K562 (cell line): ENCODE measurements at regions not wholly inside any gene's neighbourhood (a gene's known extent, or its start where the extent isn't known, plus 50 kb on each side); places are given as distances from the start of the nearest gene placed in this dataset.

Experiments used
- ATAC-seq: fragments of 200-7000 bp; cut with Tn5 transposase; 3 replicates; pipeline ENCODE4 v1.9.1; 2020; ENCODE audit warnings: moderate library complexity
- BruUV-seq: library from RNA; stranded (reverse); fragments of 400-500 nt; replicated peaks from 2 replicates; lab custom pipeline; 2021; lab: Mats Ljungman, UMichigan
- CTCF ChIA-PET: fragments of 300-600 bp; formaldehyde crosslinking; extraction: SDS; loops from one replicate; lab custom pipeline; 2021; ENCODE audit warnings: low intra/inter-chr PET ratio; lab: Yijun Ruan, JAX
- POLR2A ChIA-PET: fragments of 300-600, 350-650 bp; sonication (Branson Sonifier 250); formaldehyde crosslinking; extraction: SDS; loops from one replicate; lab custom pipeline; 2021; ENCODE audit warnings: antibody characterized with exemption, inconsistent platforms; lab: Yijun Ruan, JAX
- DNase-seq, 4 experiments: peaks; one replicate each; pipeline versions ENCODE4 v3.0.0 to v3.0.0-alpha.2; 2011 to 2018; ENCODE audit warnings: low spot score in 3 of 4, mixed read lengths in 3 of 4; ENCODE audit errors: extremely low read depth in 1 of 4
- FAIRE-seq: peaks from 2 replicates; lab custom pipeline; 2011; peaks lifted over from hg19 to GRCh38; lab: Jason Lieb, UNC
- H2AFZ ChIP-seq: 2 replicates; pipeline ENCODE4 v1.6.0; 2011; ENCODE audit warnings: low read depth, low read length, control low read depth, inconsistent platforms
- H3K27ac ChIP-seq: fragments of 200-600 bp; 3 replicates; pipeline ENCODE4 v1.8.0; 2011; ENCODE audit warnings: low read depth, mild to moderate bottlenecking, control low read depth, inconsistent platforms, low read length, moderate library complexity, mixed read lengths; ENCODE audit errors: extremely low read depth
- H3K27me3 ChIP-seq, 2 experiments: fragments of 300-600 bp in 1 of 2; 2 replicates in 1 of 2; 3 replicates in 1 of 2; pipeline versions ENCODE4 v1.6.0 to v1.8.0; 2011; ENCODE audit warnings: inconsistent platforms in 2 of 2, low read length in 2 of 2, mild to moderate bottlenecking in 1 of 2, mixed read lengths in 1 of 2, moderate library complexity in 1 of 2; ENCODE audit not compliant: control insufficient read depth in 2 of 2, insufficient read depth in 2 of 2
- H3K36me3 ChIP-seq: fragments of 300-600 bp; 3 replicates; pipeline ENCODE4 v1.8.0; 2011; ENCODE audit warnings: mild to moderate bottlenecking, low read length, inconsistent platforms; ENCODE audit not compliant: control insufficient read depth, insufficient read depth
- H3K4me1 ChIP-seq, 2 experiments: fragments of 200-600 bp in 1 of 2; replicated peaks in 1 of 2; 2 replicates in 1 of 2; 3 replicates in 1 of 2; pipeline versions ENCODE4 v1.5.1 to v1.8.0; 2011; ENCODE audit warnings: inconsistent platforms in 2 of 2, low read length in 2 of 2, mild to moderate bottlenecking in 1 of 2, mixed read lengths in 1 of 2, moderate library complexity in 1 of 2; ENCODE audit not compliant: control insufficient read depth in 2 of 2, insufficient read depth in 2 of 2
- H3K4me2 ChIP-seq: 2 replicates; pipeline ENCODE4 v1.6.1; 2011; ENCODE audit warnings: low read length, control low read depth, inconsistent platforms, mixed read lengths; ENCODE audit not compliant: insufficient read depth
- H3K4me3 ChIP-seq: fragments of 200-600 bp; sonication (generic), shearing (Covaris generic); 2 replicates; pipeline ENCODE4 v1.5.1; 2016; ENCODE audit warnings: control low read depth, inconsistent platforms
- H3K79me2 ChIP-seq: fragments of 200-600 bp; 3 replicates; pipeline ENCODE4 v1.8.0; 2011; ENCODE audit warnings: low read length, inconsistent platforms; ENCODE audit not compliant: control insufficient read depth, insufficient read depth
- H3K9ac ChIP-seq, 2 experiments: 2 replicates each; pipeline versions ENCODE4 v1.6.0 to v1.6.1; 2011; ENCODE audit warnings: low read depth in 2 of 2, low read length in 2 of 2, control low read depth in 1 of 2, inconsistent platforms in 1 of 2, mild to moderate bottlenecking in 1 of 2, mixed read lengths in 1 of 2; ENCODE audit not compliant: insufficient read depth in 1 of 2
- H3K9me1 ChIP-seq: one replicate; pipeline ENCODE4 v1.6.0; 2011; ENCODE audit warnings: inconsistent platforms, mild to moderate bottlenecking, low read length, moderate library complexity; ENCODE audit not compliant: control insufficient read depth, insufficient read depth
- H3K9me3 ChIP-seq: replicated peaks from 2 replicates; pipeline ENCODE4 v1.5.1; 2011; ENCODE audit warnings: low read depth, low read length, inconsistent platforms; ENCODE audit not compliant: control insufficient read depth, insufficient read depth
- H4K20me1 ChIP-seq: replicated peaks from 2 replicates; pipeline ENCODE4 v1.6.1; 2011; ENCODE audit warnings: low read length, inconsistent platforms, mixed read lengths; ENCODE audit not compliant: control insufficient read depth, insufficient read depth
- ARHGAP35 ChIP-seq: fragments of 450-650 bp; IDR thresholded peaks from 2 replicates; pipeline ENCODE4 v1.6.1; 2018; ENCODE audit not compliant: partially characterized antibody
- GABPB1 ChIP-seq: sonication (generic); formaldehyde crosslinking; IDR thresholded peaks from 2 replicates; pipeline ENCODE4 v1.8.0; 2022; ENCODE audit warnings: mild to moderate bottlenecking, missing genetic modification reagents
- MBD2 ChIP-seq: sonication (generic); IDR thresholded peaks from 2 replicates; pipeline ENCODE4 v1.6.1; 2016; ENCODE audit warnings: low read depth, borderline replicate concordance
- NCOA6 ChIP-seq: fragments of 450-650 bp; IDR thresholded peaks from 2 replicates; pipeline ENCODE4 v1.6.1; 2017; ENCODE audit warnings: mild to moderate bottlenecking
- POLR2A ChIP-seq: fragments of 450-650 bp; conservative IDR thresholded peaks from 2 replicates; pipeline ENCODE4 v1.6.1; 2016
- RBM14 ChIP-seq: fragments of 200-400 bp; formaldehyde crosslinking; IDR thresholded peaks from 2 replicates; pipeline ENCODE4 v1.6.1; 2018; ENCODE audit warnings: low read depth, mild to moderate bottlenecking, low read length, moderate library complexity, borderline replicate concordance; ENCODE audit not compliant: insufficient read depth
- RHOXF2B ChIP-seq: fragments of 250-450 bp; sonication (Bioruptor Pico); conservative IDR thresholded peaks from 2 replicates; pipeline ENCODE4 v1.5.1; 2021
- ZNF197 ChIP-seq: fragments of 200-800 bp; sonication (Bioruptor generic); IDR thresholded peaks from 2 replicates; pipeline ENCODE4 v1.6.1; 2016; ENCODE audit warnings: low read depth, missing genetic modification characterization, missing compliant biosample characterization
- ZNF586 ChIP-seq: fragments of 450-650 bp; formaldehyde crosslinking; conservative IDR thresholded peaks from 2 replicates; pipeline ENCODE4 v1.4.0; 2020; ENCODE audit warnings: mild to moderate bottlenecking, moderate library complexity
- ZNF589 ChIP-seq: fragments of 200-800 bp; sonication (Bioruptor generic); IDR thresholded peaks from 2 replicates; pipeline ENCODE4 v1.6.1; 2016; ENCODE audit warnings: low read depth, missing genetic modification characterization, missing compliant biosample characterization
- in situ Hi-C: fragments of 300-500 bp; cut with MboI; formaldehyde crosslinking; loops from 4 replicates; pipeline ENCODE4 v1.15.0; 2018; ENCODE audit warnings: inconsistent platforms, mixed read lengths
- intact Hi-C: fragments of 100-400 bp; cut with micrococcal nuclease; formaldehyde crosslinking; loops from 2 replicates; pipeline ENCODE4 v1.14.2; 2022
- TF ChIP-seq, protein P1 (sequence below): fragments of 250-450 bp; sonication (Bioruptor Pico); IDR thresholded peaks from 2 replicates; pipeline ENCODE4 v1.4.0; 2020

GRCh38 chr4:108236264-108236663 lies 67.5 kb upstream of the LEF1 start:
- Histone ChIP-seq H3K9ac (no peak overlapping the region), H3K4me1 (no peaks in the 10 kb centered on the region), H3K27ac (no peak overlapping the region), H3K79me2 (no peaks in the 10 kb centered on the region), H3K9me1 (no peaks in the 10 kb centered on the region), H2AFZ (no peak overlapping the region), H3K27me3 (no peaks in the 10 kb centered on the region), H3K4me2 (no peak overlapping the region), H3K9me3 (no peaks in the 10 kb centered on the region), H3K36me3 (no peaks in the 10 kb centered on the region), H3K4me3 (no peak overlapping the region), H4K20me1 (no peaks in the 10 kb centered on the region)
- BruUV-seq = no TSS peak
- DNase-seq = no peak
- ChIA-PET CTCF (no interaction called here), POLR2A (interaction anchor here (0.6 to 1.0 kb wide), 2 partner anchors 12 to 15 kb away, joined by 3 read pairs; no protein-coding TSS in a partner anchor)
- TF ChIP-seq, protein P1, sequence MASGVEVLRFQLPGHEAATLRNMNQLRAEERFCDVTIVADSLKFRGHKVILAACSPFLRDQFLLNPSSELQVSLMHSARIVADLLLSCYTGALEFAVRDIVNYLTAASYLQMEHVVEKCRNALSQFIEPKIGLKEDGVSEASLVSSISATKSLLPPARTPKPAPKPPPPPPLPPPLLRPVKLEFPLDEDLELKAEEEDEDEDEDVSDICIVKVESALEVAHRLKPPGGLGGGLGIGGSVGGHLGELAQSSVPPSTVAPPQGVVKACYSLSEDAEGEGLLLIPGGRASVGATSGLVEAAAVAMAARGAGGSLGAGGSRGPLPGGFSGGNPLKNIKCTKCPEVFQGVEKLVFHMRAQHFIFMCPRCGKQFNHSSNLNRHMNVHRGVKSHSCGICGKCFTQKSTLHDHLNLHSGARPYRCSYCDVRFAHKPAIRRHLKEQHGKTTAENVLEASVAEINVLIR (CRISPR knock-in tag) = no peak
- TF ChIP-seq ZNF589 (CRISPR knock-in tag) = no peak
- no peak for TF ChIP-seq GABPB1 (CRISPR knock-in tag)
- no peak for TF ChIP-seq MBD2
- TF ChIP-seq POLR2A = no peak
- TF ChIP-seq ZNF586 (CRISPR knock-in tag) = no peak
- TF ChIP-seq NCOA6 = no peak
- no peak for TF ChIP-seq ZNF197
- no peak for TF ChIP-seq RBM14
- TF ChIP-seq RHOXF2B (CRISPR knock-in tag) = no peak
- TF ChIP-seq ARHGAP35 = no peak
- ATAC-seq = no peak
- in situ Hi-C loops = no loop called here
- intact Hi-C loops = no loop called here
- no peak for FAIRE-seq
